ENCODE measurements at regions not wholly inside any gene's neighbourhood (a gene's known extent, or its start where the extent isn't known, plus 50 kb on each side); places are given as distances from the start of the nearest gene placed in this dataset.

DNA sequence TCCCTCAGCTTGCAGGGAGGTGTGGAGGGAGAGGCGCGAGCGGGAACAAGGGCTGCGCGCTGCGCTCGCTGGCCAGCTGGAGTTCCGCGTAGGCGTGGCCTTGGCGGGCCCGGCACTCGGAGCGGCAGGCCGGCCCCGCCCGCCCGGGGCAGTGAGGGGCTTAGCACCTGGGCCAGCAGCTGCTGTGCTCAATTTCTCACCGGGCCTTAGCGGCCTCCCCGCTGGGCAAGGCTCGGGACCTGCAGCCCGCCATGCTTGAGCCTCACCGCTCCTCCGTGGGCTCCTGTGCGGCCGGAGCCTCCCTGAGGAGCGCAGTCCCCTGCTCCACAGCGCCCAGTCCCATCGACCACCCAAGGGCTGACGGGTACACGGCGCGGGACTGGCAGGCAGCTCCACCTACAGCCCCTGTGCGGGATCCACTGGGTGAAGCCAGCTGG, 1516.4 kb downstream of the EFNA5 start:
- Histone ChIP-seq H3K27me3 (no peaks in the 10 kb centered on the region), H3K79me2 (no peaks in the 10 kb centered on the region), H3K4me2 (peak overlapping the region; percentile 44), H2AFZ (no peak overlapping the region), H3K27ac (no peak overlapping the region), H3K9me2 (replicated peaks; ENCODE audit: insufficient read depth) (no peaks in the 10 kb centered on the region), H3K4me1 (ENCODE audit: insufficient read depth) (no peaks in the 10 kb centered on the region), H3K9me3 (ENCODE audit: low read depth) (no peaks in the 10 kb centered on the region), H3K4me3 (no peak overlapping the region), H4K20me1 (ENCODE audit: insufficient read depth, poor library complexity, severe bottlenecking) (no peaks in the 10 kb centered on the region), H3K36me3 (replicated peaks; ENCODE audit: insufficient read depth, low read depth) (no peaks in the 10 kb centered on the region)
- 92% methylated on average over 31 of the region's 35 CpGs for WGBS (ENCODE audit: low lambda C conversion rate, missing lambda C conversion rate)
- DNase-seq (ENCODE audit: low spot score): no peak
- TF ChIP-seq EZH2phosphoT487 (IDR thresholded peaks at IDR 0.05; ENCODE audit: low read depth, severe bottlenecking, unreplicated experiment) (no peak), EZH2 (IDR thresholded peaks at IDR 0.05; ENCODE audit: borderline replicate concordance) (no peak), CTCF (IDR thresholded peaks at IDR 0.05; ENCODE audit: poor library complexity) (no peak)

DNA sequence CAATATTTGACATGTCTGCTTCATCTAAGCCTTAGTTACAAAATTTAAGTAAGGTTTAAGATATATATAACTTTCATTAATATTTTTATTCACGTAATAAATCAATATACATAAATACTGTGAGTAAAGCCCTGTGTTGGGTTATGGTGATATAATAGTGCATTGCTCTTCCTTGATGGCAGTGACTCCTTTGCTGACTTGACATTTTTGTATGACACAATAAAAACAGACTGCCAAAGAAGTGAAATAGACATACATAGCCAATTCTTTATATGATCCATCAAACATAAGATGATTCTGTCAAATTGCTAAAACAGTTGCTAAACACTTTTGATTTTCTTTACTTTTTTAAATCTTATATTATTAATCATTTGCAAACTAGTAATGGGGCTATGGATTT, 1518.2 kb downstream of the EFNA5 start:
- H4K20me1 ChIP-seq (ENCODE audit: insufficient read depth, poor library complexity, severe bottlenecking): no peaks in the 10 kb centered on the region
- H3K27ac ChIP-seq: no peak overlapping the region
- DNase-seq (ENCODE audit: low spot score): no peak
- H2AFZ ChIP-seq: no peak overlapping the region
- H3K4me1 ChIP-seq (ENCODE audit: insufficient read depth): no peaks in the 10 kb centered on the region
- H3K36me3 ChIP-seq (replicated peaks; ENCODE audit: insufficient read depth, low read depth): no peaks in the 10 kb centered on the region
- TF ChIP-seq EZH2 (IDR thresholded peaks at IDR 0.05; ENCODE audit: borderline replicate concordance): no peak
- TF ChIP-seq CTCF (IDR thresholded peaks at IDR 0.05; ENCODE audit: poor library complexity): no peak
- no peak for TF ChIP-seq EZH2phosphoT487 (IDR thresholded peaks at IDR 0.05; ENCODE audit: low read depth, severe bottlenecking, unreplicated experiment)
- H3K27me3 ChIP-seq: no peaks in the 10 kb centered on the region
- H3K4me3 ChIP-seq: no peak overlapping the region
- no peak overlapping the region for H3K4me2 ChIP-seq
- no peaks in the 10 kb centered on the region for H3K79me2 ChIP-seq
- no peaks in the 10 kb centered on the region for H3K9me2 ChIP-seq (replicated peaks; ENCODE audit: insufficient read depth)
- no peaks in the 10 kb centered on the region for H3K9me3 ChIP-seq (ENCODE audit: low read depth)
- 93% methylated on average over 1 of the region's 1 CpG for WGBS (ENCODE audit: low lambda C conversion rate, missing lambda C conversion rate)

DNA sequence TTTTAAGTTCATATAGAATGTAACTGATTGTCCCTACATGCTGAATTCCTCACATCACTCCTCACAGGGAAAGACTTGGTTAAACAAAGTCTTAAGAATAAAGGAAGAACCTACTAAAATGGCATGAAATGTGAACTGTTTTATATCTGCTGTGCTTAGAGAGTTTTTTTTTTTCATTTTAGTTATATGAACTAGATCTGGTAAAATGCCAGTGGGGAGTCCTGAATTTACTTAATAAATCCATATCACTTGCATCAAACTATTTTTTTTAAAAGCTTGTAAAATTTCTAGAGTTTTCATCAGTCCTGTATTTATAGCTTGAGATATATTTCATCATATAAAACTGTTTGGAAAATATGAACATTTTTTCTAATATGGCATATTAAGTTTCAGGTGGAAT, 1528.6 kb downstream of the EFNA5 start:
- Histone ChIP-seq H3K27ac (no peak overlapping the region), H3K36me3 (replicated peaks; ENCODE audit: insufficient read depth, low read depth) (no peaks in the 10 kb centered on the region), H4K20me1 (ENCODE audit: insufficient read depth, poor library complexity, severe bottlenecking) (no peaks in the 10 kb centered on the region), H3K9me2 (replicated peaks; ENCODE audit: insufficient read depth) (no peaks in the 10 kb centered on the region), H2AFZ (no peak overlapping the region), H3K79me2 (no peaks in the 10 kb centered on the region), H3K9me3 (ENCODE audit: low read depth) (no peaks in the 10 kb centered on the region), H3K4me2 (no peak overlapping the region), H3K27me3 (no peaks in the 10 kb centered on the region), H3K4me1 (ENCODE audit: insufficient read depth) (no peaks in the 10 kb centered on the region), H3K4me3 (no peak overlapping the region)
- DNase-seq (ENCODE audit: low spot score): no peak
- TF ChIP-seq EZH2phosphoT487 (IDR thresholded peaks at IDR 0.05; ENCODE audit: low read depth, severe bottlenecking, unreplicated experiment): no peak
- no peak for TF ChIP-seq EZH2 (IDR thresholded peaks at IDR 0.05; ENCODE audit: borderline replicate concordance)
- no peak for TF ChIP-seq CTCF (IDR thresholded peaks at IDR 0.05; ENCODE audit: poor library complexity)

DNA sequence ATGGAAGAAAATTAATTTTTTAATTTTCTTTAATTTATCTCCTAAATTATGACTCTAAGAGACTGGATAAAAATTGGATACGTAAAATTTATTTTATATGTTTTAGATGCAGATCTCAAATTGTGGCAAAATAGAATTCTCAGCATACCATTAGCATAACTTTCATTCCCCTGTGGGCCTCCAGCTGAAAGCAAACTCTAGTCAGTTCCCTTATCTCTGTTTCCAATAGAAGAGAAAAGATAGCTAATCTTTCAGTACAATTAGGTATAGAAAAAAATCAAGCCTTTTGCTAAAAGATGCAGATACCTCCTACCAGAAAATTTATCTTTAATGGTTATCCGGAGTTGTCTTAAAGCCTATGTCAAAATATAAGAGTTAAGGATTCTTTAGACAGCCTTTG, 1530.6 kb downstream of the EFNA5 start:
- Histone ChIP-seq H3K36me3 (replicated peaks; ENCODE audit: insufficient read depth, low read depth) (no peaks in the 10 kb centered on the region), H3K4me3 (no peak overlapping the region), H4K20me1 (ENCODE audit: insufficient read depth, poor library complexity, severe bottlenecking) (no peaks in the 10 kb centered on the region), H3K9me2 (replicated peaks; ENCODE audit: insufficient read depth) (no peaks in the 10 kb centered on the region), H3K4me2 (no peak overlapping the region), H3K9me3 (ENCODE audit: low read depth) (no peaks in the 10 kb centered on the region), H3K27me3 (no peaks in the 10 kb centered on the region), H3K4me1 (ENCODE audit: insufficient read depth) (no peaks in the 10 kb centered on the region), H3K79me2 (no peaks in the 10 kb centered on the region), H3K27ac (no peak overlapping the region), H2AFZ (no peak overlapping the region)
- WGBS (ENCODE audit: low lambda C conversion rate, missing lambda C conversion rate): 62% methylated on average over 2 of the region's 2 CpGs
- no peak for TF ChIP-seq EZH2 (IDR thresholded peaks at IDR 0.05; ENCODE audit: borderline replicate concordance)
- TF ChIP-seq EZH2phosphoT487 (IDR thresholded peaks at IDR 0.05; ENCODE audit: low read depth, severe bottlenecking, unreplicated experiment): no peak
- no peak for TF ChIP-seq CTCF (IDR thresholded peaks at IDR 0.05; ENCODE audit: poor library complexity)
- no peak for DNase-seq (ENCODE audit: low spot score)
